GM19395 (cell line): ENCODE measurements at regions not wholly inside any gene's neighbourhood (a gene's known extent, or its start where the extent isn't known, plus 50 kb on each side); places are given as distances from the start of the nearest gene placed in this dataset.
A peak's percentile ranks its signal among the peaks of the same experiment; 100 is the strongest.
"Not testable (repeated sequence)": the region's sequence is repeated elsewhere in the genome, so short reads cannot be mapped to it uniquely, and the experiment has no call there.

ENCODE experiments used
- ATAC-seq: cut with Tn5 transposase; IDR thresholded peaks from one replicate; pipeline ENCODE4 v1.9.1; 2021; ENCODE audit warnings: mild to moderate bottlenecking, moderate library complexity; ENCODE audit not compliant: unreplicated experiment

DNA sequence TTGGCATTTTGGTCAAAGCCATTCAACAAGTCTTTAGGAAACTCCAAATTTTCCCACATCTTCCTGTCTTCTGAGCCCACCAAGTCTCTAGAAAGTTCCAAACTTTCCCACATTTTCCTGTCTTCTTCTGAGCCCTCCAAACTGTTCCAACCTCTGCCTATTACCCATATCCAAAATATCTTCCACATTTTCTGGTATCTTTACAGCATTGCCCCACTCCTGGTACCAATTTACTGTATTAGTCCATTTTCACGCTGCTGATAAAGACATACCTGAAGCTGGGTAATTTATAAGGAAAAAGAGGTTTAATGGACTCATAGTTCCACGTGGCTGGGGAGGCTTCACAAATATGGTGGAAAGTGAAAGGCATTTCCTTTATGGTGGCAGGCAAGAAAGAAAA is 56.1 kb upstream of the GABRA3 start:
- ATAC-seq, result not testable (repeated sequence)

GRCh38 chrX:152520653-152521052 is 69.5 kb upstream of the GABRA3 start:
- ATAC-seq, result peak; percentile 80

DNA sequence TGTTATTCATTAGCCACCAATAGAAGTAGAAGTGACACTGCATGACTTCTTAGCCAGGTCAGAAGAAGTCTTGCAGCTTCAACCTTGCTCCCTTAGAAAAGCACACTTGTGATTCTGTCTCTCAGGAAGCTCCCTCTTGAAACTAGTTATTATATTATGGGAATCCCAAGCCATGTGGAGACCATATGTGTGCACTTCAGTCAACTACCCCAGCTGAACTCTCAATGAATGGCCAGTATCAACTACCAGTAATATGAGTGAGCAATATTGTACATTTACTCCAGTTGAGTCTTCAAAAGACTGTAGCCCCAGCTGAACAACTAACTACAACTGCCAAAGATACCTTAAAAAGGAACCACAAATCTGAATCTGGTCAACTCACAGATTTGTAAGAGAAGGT is 77.1 kb upstream of the GABRA3 start:
- no peak for ATAC-seq

GRCh38 chrX:152530967-152531366 is 79.9 kb upstream of the GABRA3 start:
- no peak for ATAC-seq

GRCh38 chrX:152537373-152537772 is 86.3 kb upstream of the GABRA3 start:
- no peak for ATAC-seq

- ATAC-seq, result no peak
Observed at GRCh38 chrX:152573866-152574265, 63.8 kb upstream of the GABRQ start.

DNA sequence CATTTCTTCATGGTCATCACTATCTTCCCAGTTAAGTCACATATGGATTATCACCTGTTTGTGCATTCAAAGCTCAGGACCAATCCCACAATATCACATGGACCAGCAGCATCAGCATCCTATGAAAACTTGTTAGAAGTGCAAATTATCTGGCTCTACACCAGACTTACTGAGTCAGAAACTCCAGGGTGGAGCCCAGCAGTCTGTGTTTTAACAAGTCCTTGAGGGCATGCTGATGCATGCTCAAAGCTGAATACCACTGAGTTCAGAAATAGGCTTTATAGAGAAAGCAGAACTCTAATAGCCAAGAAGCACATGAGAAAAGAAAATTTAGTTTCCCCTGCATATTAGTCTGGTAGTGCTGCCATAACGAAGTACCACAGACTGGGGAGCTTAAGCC is 62.4 kb upstream of the GABRQ start:
- no peak for ATAC-seq

- ATAC-seq, result not testable (repeated sequence)
Observed at GRCh38 chrX:152587523-152587922, 50.2 kb upstream of the GABRQ start.
